DOHH2 (cell line): ENCODE measurements at regions not wholly inside any gene's neighbourhood (a gene's known extent, or its start where the extent isn't known, plus 50 kb on each side); places are given as distances from the start of the nearest gene placed in this dataset.

ENCODE experiments used
- H3F3A ChIP-seq: fragments of 200-600 bp; sonication (generic), shearing (Covaris generic); 2 replicates; pipeline ENCODE4 v1.6.0; 2016; ENCODE audit warnings: antibody characterized with exemption, mild to moderate bottlenecking; ENCODE audit not compliant: control insufficient read depth, insufficient read depth
- H3K27ac ChIP-seq: fragments of 200-600 bp; sonication (generic); 2 replicates; pipeline ENCODE4 v1.5.1; 2014; ENCODE audit warnings: low read depth, mild to moderate bottlenecking, low read length, moderate library complexity
- H3K27me3 ChIP-seq: fragments of 200-600 bp; sonication (generic); 2 replicates; pipeline ENCODE4 v1.6.1; 2014; ENCODE audit warnings: mild to moderate bottlenecking, low read length, mixed read lengths; ENCODE audit not compliant: control insufficient read depth
- H3K36me3 ChIP-seq: fragments of 200-600 bp; sonication (generic); 2 replicates; pipeline ENCODE4 v1.6.1; 2014; ENCODE audit warnings: mild to moderate bottlenecking, low read length, moderate library complexity, mixed read lengths; ENCODE audit not compliant: control insufficient read depth
- H3K4me1 ChIP-seq: fragments of 200-600 bp; sonication (generic); 2 replicates; pipeline ENCODE4 v1.6.1; 2014; ENCODE audit warnings: mild to moderate bottlenecking, low read length, mixed read lengths; ENCODE audit not compliant: control insufficient read depth
- H3K4me2 ChIP-seq: fragments of 200-600 bp; sonication (generic); 2 replicates; pipeline ENCODE4 v1.6.0; 2014; ENCODE audit warnings: mild to moderate bottlenecking, low read length, moderate library complexity
- H3K4me3 ChIP-seq: fragments of 200-600 bp; sonication (generic); 2 replicates; pipeline ENCODE4 v1.5.1; 2014; ENCODE audit warnings: mild to moderate bottlenecking, low read length, mixed read lengths
- H3K79me2 ChIP-seq: fragments of 200-600 bp; sonication (generic); 2 replicates; pipeline ENCODE4 v1.6.1; 2014; ENCODE audit warnings: mild to moderate bottlenecking, low read length, mixed read lengths; ENCODE audit not compliant: control insufficient read depth
- H3K9me2 ChIP-seq: fragments of 200-600 bp; sonication (generic); replicated peaks from 2 replicates; pipeline ENCODE4 v1.6.1; 2014; ENCODE audit warnings: mild to moderate bottlenecking, low read length, mixed read lengths; ENCODE audit not compliant: control insufficient read depth
- H3K9me3 ChIP-seq: fragments of 200-600 bp; sonication (generic); 2 replicates; pipeline ENCODE4 v1.6.1; 2014; ENCODE audit warnings: antibody characterized with exemption, low read length, mixed read lengths; ENCODE audit not compliant: control insufficient read depth, insufficient read depth
- H4K20me1 ChIP-seq: fragments of 200-600 bp; sonication (generic); 2 replicates; pipeline ENCODE4 v1.6.0; 2014; ENCODE audit warnings: low read depth, mild to moderate bottlenecking, antibody characterized with exemption, low read length, moderate library complexity; ENCODE audit not compliant: control insufficient read depth, insufficient read depth
- EZH2phosphoT487 ChIP-seq: fragments of 200-600 bp; sonication (generic); IDR thresholded peaks from 2 replicates; pipeline ENCODE4 v1.6.1; 2017; ENCODE audit warnings: borderline replicate concordance, mild to moderate bottlenecking, antibody characterized with exemption, low read length, moderate library complexity, mixed read lengths
- TF ChIP-seq, protein P1 (sequence below): fragments of 200-600 bp; sonication (generic); IDR thresholded peaks from one replicate; pipeline ENCODE4 v1.5.1; 2014; ENCODE audit warnings: antibody characterized with exemption, mild to moderate bottlenecking, low read depth, low read length; ENCODE audit not compliant: poor library complexity, severe bottlenecking

DNA sequence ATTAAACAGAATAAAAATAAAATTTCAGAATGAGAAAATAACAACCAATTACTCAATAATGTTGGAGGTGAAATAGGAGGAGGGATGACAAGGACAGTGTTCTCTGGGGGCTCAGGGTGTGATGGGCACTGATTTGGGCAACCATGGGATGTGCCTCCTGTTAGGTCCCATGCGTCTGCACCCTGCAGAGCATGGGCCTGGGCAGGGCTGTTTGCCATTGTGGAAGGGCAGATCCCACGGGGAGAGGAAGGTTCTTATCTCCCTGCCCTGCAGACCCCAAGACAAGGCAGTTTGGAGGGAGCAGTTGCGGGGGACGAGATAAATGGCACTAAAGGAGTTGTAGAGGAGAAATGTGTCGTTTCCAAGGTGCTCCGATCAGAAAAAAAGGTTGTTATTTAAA lies 206.3 kb downstream of the THBS2 start:
- no peaks in the 10 kb centered on the region for H3K27me3 ChIP-seq
- no peaks in the 10 kb centered on the region for H3K79me2 ChIP-seq
- no peak overlapping the region for H3K27ac ChIP-seq
- H3F3A ChIP-seq, result no peaks in the 10 kb centered on the region
- no peaks in the 10 kb centered on the region for H3K9me3 ChIP-seq
- H3K4me3 ChIP-seq, result no peak overlapping the region
- no peak overlapping the region for H3K4me2 ChIP-seq
- H3K4me1 ChIP-seq, result no peaks in the 10 kb centered on the region
- no peaks in the 10 kb centered on the region for H4K20me1 ChIP-seq
- TF ChIP-seq, protein P1, sequence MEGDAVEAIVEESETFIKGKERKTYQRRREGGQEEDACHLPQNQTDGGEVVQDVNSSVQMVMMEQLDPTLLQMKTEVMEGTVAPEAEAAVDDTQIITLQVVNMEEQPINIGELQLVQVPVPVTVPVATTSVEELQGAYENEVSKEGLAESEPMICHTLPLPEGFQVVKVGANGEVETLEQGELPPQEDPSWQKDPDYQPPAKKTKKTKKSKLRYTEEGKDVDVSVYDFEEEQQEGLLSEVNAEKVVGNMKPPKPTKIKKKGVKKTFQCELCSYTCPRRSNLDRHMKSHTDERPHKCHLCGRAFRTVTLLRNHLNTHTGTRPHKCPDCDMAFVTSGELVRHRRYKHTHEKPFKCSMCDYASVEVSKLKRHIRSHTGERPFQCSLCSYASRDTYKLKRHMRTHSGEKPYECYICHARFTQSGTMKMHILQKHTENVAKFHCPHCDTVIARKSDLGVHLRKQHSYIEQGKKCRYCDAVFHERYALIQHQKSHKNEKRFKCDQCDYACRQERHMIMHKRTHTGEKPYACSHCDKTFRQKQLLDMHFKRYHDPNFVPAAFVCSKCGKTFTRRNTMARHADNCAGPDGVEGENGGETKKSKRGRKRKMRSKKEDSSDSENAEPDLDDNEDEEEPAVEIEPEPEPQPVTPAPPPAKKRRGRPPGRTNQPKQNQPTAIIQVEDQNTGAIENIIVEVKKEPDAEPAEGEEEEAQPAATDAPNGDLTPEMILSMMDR, result no peak
- no peak for TF ChIP-seq EZH2phosphoT487
- no peaks in the 10 kb centered on the region for H3K9me2 ChIP-seq
- no peaks in the 10 kb centered on the region for H3K36me3 ChIP-seq

GRCh38 chr6:169046483-169047192 lies 207.0 kb downstream of the THBS2 start:
- H3K4me3 ChIP-seq, result no peak overlapping the region
- no peaks in the 10 kb centered on the region for H3F3A ChIP-seq
- H3K79me2 ChIP-seq, result no peaks in the 10 kb centered on the region
- H3K9me2 ChIP-seq, result no peaks in the 10 kb centered on the region
- H4K20me1 ChIP-seq, result no peaks in the 10 kb centered on the region
- TF ChIP-seq, protein P1, result no peak
- no peaks in the 10 kb centered on the region for H3K4me1 ChIP-seq
- H3K36me3 ChIP-seq, result no peaks in the 10 kb centered on the region
- no peak overlapping the region for H3K4me2 ChIP-seq
- no peaks in the 10 kb centered on the region for H3K9me3 ChIP-seq
- H3K27me3 ChIP-seq, result no peaks in the 10 kb centered on the region
- no peak overlapping the region for H3K27ac ChIP-seq

- Histone ChIP-seq H3K4me1 (no peaks in the 10 kb centered on the region), H3K4me2 (no peak overlapping the region), H3K36me3 (no peaks in the 10 kb centered on the region)
Observed at GRCh38 chr6:169046021-169046420, 207.6 kb downstream of the THBS2 start.

More at GRCh38 chr6:169046021-169046420, 207.6 kb downstream of the THBS2 start:
- no peak overlapping the region for H3K27ac ChIP-seq
- TF ChIP-seq EZH2phosphoT487, result no peak
- TF ChIP-seq, protein P1, result no peak
- no peaks in the 10 kb centered on the region for H4K20me1 ChIP-seq
- no peaks in the 10 kb centered on the region for H3K9me3 ChIP-seq
- no peaks in the 10 kb centered on the region for H3K9me2 ChIP-seq
- no peak overlapping the region for H3K4me3 ChIP-seq
- no peaks in the 10 kb centered on the region for H3K27me3 ChIP-seq
- H3K79me2 ChIP-seq, result no peaks in the 10 kb centered on the region
- no peaks in the 10 kb centered on the region for H3F3A ChIP-seq
